Parathyroid adenoma (tissue), 2 donors: ENCODE measurements at regions not wholly inside any gene's neighbourhood (a gene's known extent, or its start where the extent isn't known, plus 50 kb on each side); places are given as distances from the start of the nearest gene placed in this dataset.

ENCODE experiments used
- H2AFZ ChIP-seq: fragments of 300-600 bp; sonication (generic); one replicate; pipeline ENCODE4 v1.7.0; 2017; ENCODE audit warnings: antibody characterized with exemption, mild to moderate bottlenecking
- H3K27ac ChIP-seq: fragments of 300-600 bp; sonication (generic); one replicate; pipeline ENCODE4 v1.7.0; 2017
- H3K27me3 ChIP-seq: fragments of 300-600 bp; sonication (generic); one replicate; pipeline ENCODE4 v1.7.0; 2017; ENCODE audit warnings: low read length; ENCODE audit not compliant: control insufficient read depth, insufficient read depth
- H3K36me3 ChIP-seq: fragments of 300-600 bp; sonication (generic); one replicate; pipeline ENCODE4 v1.7.0; 2017; ENCODE audit warnings: low read length; ENCODE audit not compliant: control insufficient read depth, insufficient read depth
- H3K4me1 ChIP-seq: fragments of 300-600 bp; sonication (generic); one replicate; pipeline ENCODE4 v1.7.0; 2017; ENCODE audit warnings: control low read depth
- H3K4me2 ChIP-seq: fragments of 300-600 bp; sonication (generic); one replicate; pipeline ENCODE4 v1.7.0; 2017; ENCODE audit warnings: low read length
- H3K4me3 ChIP-seq: fragments of 300-600 bp; sonication (generic); one replicate; pipeline ENCODE4 v1.7.0; 2017; ENCODE audit warnings: low read depth, low read length
- H3K79me2 ChIP-seq: fragments of 300-600 bp; sonication (generic); one replicate; pipeline ENCODE4 v1.7.0; 2017; ENCODE audit warnings: control low read depth
- H3K9ac ChIP-seq: fragments of 300-600 bp; sonication (generic); one replicate; pipeline ENCODE4 v1.7.0; 2017; ENCODE audit warnings: mild to moderate bottlenecking
- H3K9me3 ChIP-seq: fragments of 300-600 bp; sonication (generic); one replicate; pipeline ENCODE4 v1.7.0; 2017; ENCODE audit warnings: low read length; ENCODE audit not compliant: control insufficient read depth
- CTCF ChIP-seq: fragments of 300-600 bp; sonication (generic); IDR thresholded peaks from one replicate; pipeline ENCODE4 v1.7.0; 2017; ENCODE audit warnings: antibody characterized with exemption, mild to moderate bottlenecking
- donor health status: primary hyperparathyroidism.

DNA sequence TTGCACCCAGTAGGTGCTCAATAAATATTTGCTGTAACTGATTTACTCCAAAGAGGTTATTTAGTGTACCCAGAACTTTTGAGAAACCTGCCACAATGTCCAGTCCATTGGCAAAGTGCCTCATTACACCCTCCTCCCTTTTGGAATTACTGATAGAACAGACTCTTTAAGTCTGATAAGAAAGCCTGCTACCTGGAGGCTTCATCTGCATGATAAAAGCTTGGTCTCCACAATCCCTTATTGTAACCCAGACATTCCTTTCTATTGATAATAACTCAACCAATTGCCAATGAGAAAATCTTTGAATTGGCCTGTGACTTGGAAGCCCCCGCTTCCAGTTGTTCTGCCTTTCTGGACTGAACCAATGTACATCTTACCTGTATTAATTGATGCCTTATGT is 127.0 kb upstream of the FOXN2 start:
- Histone ChIP-seq H3K9ac (no peak overlapping the region), H3K4me1 (no peaks in the 10 kb centered on the region), H3K4me2 (no peak overlapping the region), H3K9me3 (no peaks in the 10 kb centered on the region), H3K27me3 (no peaks in the 10 kb centered on the region), H3K27ac (no peak overlapping the region), H3K4me3 (no peak overlapping the region), H3K79me2 (no peaks in the 10 kb centered on the region), H3K36me3 (no peaks in the 10 kb centered on the region), H2AFZ (no peak overlapping the region)
- no peak for TF ChIP-seq CTCF

GRCh38 chr2:48189552-48190228 is 124.8 kb upstream of the FOXN2 start:
- Histone ChIP-seq H3K4me2 (no peak overlapping the region), H3K27me3 (no peaks in the 10 kb centered on the region), H3K27ac (no peak overlapping the region), H3K9me3 (no peaks in the 10 kb centered on the region), H3K79me2 (no peaks in the 10 kb centered on the region), H3K9ac (no peak overlapping the region), H3K4me1 (no peaks in the 10 kb centered on the region), H3K36me3 (no peaks in the 10 kb centered on the region), H2AFZ (no peak overlapping the region), H3K4me3 (no peak overlapping the region)
- TF ChIP-seq CTCF = no peak

DNA sequence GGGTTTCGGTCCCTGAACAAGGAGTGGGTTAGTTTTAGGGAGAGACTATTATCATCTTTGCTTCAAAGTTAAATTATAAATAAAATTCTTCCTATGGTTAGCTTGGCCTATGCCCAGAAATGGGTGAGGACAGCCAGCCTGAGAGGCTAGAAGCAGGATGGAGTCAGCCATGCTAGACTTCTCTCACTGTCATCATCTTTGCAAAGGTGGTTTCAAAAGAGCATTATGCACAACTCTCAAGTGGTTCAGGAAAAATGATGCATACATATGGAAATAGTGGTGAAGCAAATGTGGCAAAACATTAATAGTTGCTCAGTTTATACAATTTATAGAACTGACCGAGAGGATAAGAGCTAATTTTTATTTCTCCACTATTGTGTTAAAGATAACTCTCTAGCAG is 124.3 kb upstream of the FOXN2 start:
- H3K27ac ChIP-seq = no peak overlapping the region
- no peak for TF ChIP-seq CTCF
- H3K9me3 ChIP-seq = no peaks in the 10 kb centered on the region
- H3K79me2 ChIP-seq = no peaks in the 10 kb centered on the region
- H3K4me2 ChIP-seq = no peak overlapping the region
- no peaks in the 10 kb centered on the region for H3K27me3 ChIP-seq
- no peak overlapping the region for H2AFZ ChIP-seq
- no peak overlapping the region for H3K4me3 ChIP-seq
- no peaks in the 10 kb centered on the region for H3K36me3 ChIP-seq
- no peaks in the 10 kb centered on the region for H3K4me1 ChIP-seq
- H3K9ac ChIP-seq = no peak overlapping the region

DNA sequence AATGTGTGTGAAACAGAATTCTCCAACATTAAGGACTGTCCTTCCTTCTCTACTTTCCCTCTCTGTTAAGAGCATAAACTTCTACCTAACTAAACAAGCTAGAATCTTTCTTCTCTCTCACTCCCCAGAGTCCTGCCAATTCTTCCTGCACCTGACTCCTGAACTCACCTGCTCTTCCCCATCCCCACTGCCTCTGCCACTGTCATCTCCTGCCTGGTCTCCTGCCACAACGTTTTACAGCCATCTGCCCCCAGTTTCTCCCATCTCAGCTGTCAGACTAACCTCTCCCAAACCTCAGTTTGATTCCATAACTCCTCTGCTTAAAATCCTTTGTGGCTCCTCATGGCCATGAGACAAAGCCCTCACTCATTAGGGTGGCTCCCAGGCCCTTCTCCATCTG is 119.8 kb upstream of the FOXN2 start:
- Histone ChIP-seq H3K9ac (no peak overlapping the region), H3K4me2 (no peak overlapping the region), H3K36me3 (no peaks in the 10 kb centered on the region), H3K27ac (no peak overlapping the region), H3K4me1 (no peaks in the 10 kb centered on the region), H3K27me3 (no peaks in the 10 kb centered on the region), H2AFZ (no peak overlapping the region), H3K4me3 (no peak overlapping the region), H3K9me3 (no peaks in the 10 kb centered on the region), H3K79me2 (no peaks in the 10 kb centered on the region)
- no peak for TF ChIP-seq CTCF

GRCh38 chr2:48195169-48195568 is 119.3 kb upstream of the FOXN2 start:
- H3K9ac ChIP-seq = no peak overlapping the region
- no peaks in the 10 kb centered on the region for H3K36me3 ChIP-seq

More at GRCh38 chr2:48195169-48195568, 119.3 kb upstream of the FOXN2 start:
- TF ChIP-seq CTCF = no peak
- H2AFZ ChIP-seq = no peak overlapping the region
- no peaks in the 10 kb centered on the region for H3K27me3 ChIP-seq
- H3K79me2 ChIP-seq = no peaks in the 10 kb centered on the region
- no peaks in the 10 kb centered on the region for H3K9me3 ChIP-seq
- no peak overlapping the region for H3K4me2 ChIP-seq
- H3K4me3 ChIP-seq = no peak overlapping the region
- no peak overlapping the region for H3K27ac ChIP-seq
- H3K4me1 ChIP-seq = no peaks in the 10 kb centered on the region
